OCI-LY7 (cell line): ENCODE measurements at regions not wholly inside any gene's neighbourhood (a gene's known extent, or its start where the extent isn't known, plus 50 kb on each side); places are given as distances from the start of the nearest gene placed in this dataset.

Experiments used
- CTCF ChIP-seq: fragments of 200-600 bp; sonication (generic); conservative IDR thresholded peaks from 2 replicates; pipeline ENCODE4 v1.5.1; 2014; ENCODE audit warnings: mild to moderate bottlenecking, antibody characterized with exemption, low read length, moderate library complexity, mixed read lengths
- EZH2phosphoT487 ChIP-seq: fragments of 200-600 bp; sonication (generic); IDR thresholded peaks from 2 replicates; pipeline ENCODE4 v1.6.1; 2018; ENCODE audit warnings: low read depth, borderline replicate concordance, mild to moderate bottlenecking, mixed run types, antibody characterized with exemption, low read length, moderate library complexity, mixed read lengths

- TF ChIP-seq CTCF (no peak), EZH2phosphoT487 (no peak)
These were observed 235.2 kb upstream of the ANKRD50 start for GRCh38 chr4:124947622-124948265.
